Cardiac muscle cell (in vitro differentiated cells and primary cell): ENCODE measurements at regions not wholly inside any gene's neighbourhood (a gene's known extent, or its start where the extent isn't known, plus 50 kb on each side); places are given as distances from the start of the nearest gene placed in this dataset.

ENCODE experiments used
- DNase-seq, 2 donors: peaks; one replicate each; pipeline versions ENCODE4 v3.0.0 to v3.0.0-alpha.2; 2010 to 2017; ENCODE audit warnings: low read depth in 1 of 2, low spot score in 1 of 2
- H3K27ac ChIP-seq: fragments of 200-600 bp; sonication (generic); 2 replicates; pipeline ENCODE4 v1.5.1; 2016
- H3K27me3 ChIP-seq: fragments of 200-600 bp; sonication (generic); 2 replicates; pipeline ENCODE4 v1.6.0; 2016; ENCODE audit warnings: control low read depth
- H3K36me3 ChIP-seq: fragments of 200-600 bp; sonication (generic); 2 replicates; pipeline ENCODE4 v1.5.1; 2016; ENCODE audit warnings: control low read depth
- H3K4me1 ChIP-seq: fragments of 200-600 bp; sonication (generic); 2 replicates; pipeline ENCODE4 v1.8.1; 2017; ENCODE audit warnings: low read depth, mild to moderate bottlenecking, mixed run types
- H3K4me3 ChIP-seq: fragments of 200-600 bp; sonication (generic); 2 replicates; pipeline ENCODE4 v1.5.1; 2016; ENCODE audit warnings: mild to moderate bottlenecking
- H3K9me3 ChIP-seq: fragments of 200-600 bp; sonication (generic); 2 replicates; pipeline ENCODE4 v1.5.1; 2017; ENCODE audit warnings: low read depth, mild to moderate bottlenecking, control low read depth
- TF ChIP-seq, protein P1 (sequence below): IDR thresholded peaks from 2 replicates; pipeline ENCODE4 v1.5.1; 2012; ENCODE audit warnings: low read depth, mild to moderate bottlenecking, low read length

DNA sequence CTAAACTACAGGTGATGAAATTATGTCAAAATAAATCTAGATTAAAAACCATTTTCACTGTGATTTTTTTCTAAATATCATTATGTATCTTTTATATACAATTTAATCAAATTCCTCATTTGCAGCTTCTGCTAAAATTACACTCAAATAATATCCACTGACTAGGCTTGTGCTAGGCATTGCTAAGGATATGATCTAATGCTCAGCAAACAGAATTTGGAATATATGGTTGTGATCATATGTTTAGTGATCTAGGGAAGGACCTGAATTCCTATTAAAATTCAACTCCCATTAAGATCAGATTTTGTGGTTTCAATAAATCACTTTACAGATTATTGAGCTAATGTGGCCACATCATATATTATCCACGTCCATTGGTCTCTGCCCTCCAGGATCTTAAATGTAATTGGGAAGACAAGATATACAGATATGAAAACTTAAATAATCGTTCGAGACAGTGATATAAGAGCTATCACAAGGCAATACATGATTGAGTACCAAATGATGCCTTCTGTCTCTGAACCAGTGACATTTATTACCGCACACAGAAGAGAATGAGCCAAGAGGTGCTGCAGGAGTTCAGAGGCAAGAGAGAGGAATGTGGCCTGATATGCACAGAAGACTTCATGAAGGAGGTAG is 206.0 kb upstream of the RPS6KA3 start:
- no peaks in the 10 kb centered on the region for H3K4me1 ChIP-seq
- H3K9me3 ChIP-seq, result no peaks in the 10 kb centered on the region
- H3K27me3 ChIP-seq, result no peaks in the 10 kb centered on the region
- DNase-seq, result no peak
- TF ChIP-seq, protein P1, sequence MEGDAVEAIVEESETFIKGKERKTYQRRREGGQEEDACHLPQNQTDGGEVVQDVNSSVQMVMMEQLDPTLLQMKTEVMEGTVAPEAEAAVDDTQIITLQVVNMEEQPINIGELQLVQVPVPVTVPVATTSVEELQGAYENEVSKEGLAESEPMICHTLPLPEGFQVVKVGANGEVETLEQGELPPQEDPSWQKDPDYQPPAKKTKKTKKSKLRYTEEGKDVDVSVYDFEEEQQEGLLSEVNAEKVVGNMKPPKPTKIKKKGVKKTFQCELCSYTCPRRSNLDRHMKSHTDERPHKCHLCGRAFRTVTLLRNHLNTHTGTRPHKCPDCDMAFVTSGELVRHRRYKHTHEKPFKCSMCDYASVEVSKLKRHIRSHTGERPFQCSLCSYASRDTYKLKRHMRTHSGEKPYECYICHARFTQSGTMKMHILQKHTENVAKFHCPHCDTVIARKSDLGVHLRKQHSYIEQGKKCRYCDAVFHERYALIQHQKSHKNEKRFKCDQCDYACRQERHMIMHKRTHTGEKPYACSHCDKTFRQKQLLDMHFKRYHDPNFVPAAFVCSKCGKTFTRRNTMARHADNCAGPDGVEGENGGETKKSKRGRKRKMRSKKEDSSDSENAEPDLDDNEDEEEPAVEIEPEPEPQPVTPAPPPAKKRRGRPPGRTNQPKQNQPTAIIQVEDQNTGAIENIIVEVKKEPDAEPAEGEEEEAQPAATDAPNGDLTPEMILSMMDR, result no peak
- H3K4me3 ChIP-seq, result no peak overlapping the region
- H3K36me3 ChIP-seq, result no peaks in the 10 kb centered on the region
- H3K27ac ChIP-seq, result no peak overlapping the region

GRCh38 chrX:20472148-20472547 is 205.4 kb upstream of the RPS6KA3 start:
- no peaks in the 10 kb centered on the region for H3K36me3 ChIP-seq
- no peak overlapping the region for H3K27ac ChIP-seq
- DNase-seq, result no peak
- H3K4me1 ChIP-seq, result no peaks in the 10 kb centered on the region
- no peak overlapping the region for H3K4me3 ChIP-seq
- H3K9me3 ChIP-seq, result no peaks in the 10 kb centered on the region
- no peaks in the 10 kb centered on the region for H3K27me3 ChIP-seq
- TF ChIP-seq, protein P1, result no peak

DNA sequence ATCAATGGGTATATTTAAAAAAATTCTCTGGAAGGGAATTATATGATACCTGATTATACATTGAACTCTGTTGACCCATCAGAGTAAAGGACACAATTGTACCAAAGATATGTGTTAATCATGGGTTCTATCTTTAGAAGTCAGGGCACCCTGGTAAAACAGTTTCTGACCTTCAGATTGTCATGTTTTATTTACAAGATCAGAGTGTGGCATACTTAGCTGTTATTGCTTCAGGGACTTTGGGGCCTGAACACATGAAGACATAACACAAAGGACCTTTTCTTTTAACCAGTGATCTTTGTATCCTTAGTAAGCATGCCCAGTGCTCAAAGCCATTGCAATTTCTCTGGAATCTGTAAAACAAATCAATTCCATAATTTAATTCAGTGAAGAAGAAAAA is 204.8 kb upstream of the RPS6KA3 start:
- Histone ChIP-seq H3K27me3 (no peaks in the 10 kb centered on the region), H3K4me1 (no peaks in the 10 kb centered on the region), H3K36me3 (no peaks in the 10 kb centered on the region), H3K4me3 (no peak overlapping the region), H3K9me3 (no peaks in the 10 kb centered on the region), H3K27ac (no peak overlapping the region)
- TF ChIP-seq, protein P1, result no peak
- DNase-seq, result no peak

GRCh38 chrX:20463296-20464075 is 196.8 kb upstream of the RPS6KA3 start:
- Histone ChIP-seq H3K36me3 (no peaks in the 10 kb centered on the region), H3K27me3 (no peaks in the 10 kb centered on the region), H3K9me3 (no peaks in the 10 kb centered on the region), H3K4me3 (no peak overlapping the region), H3K4me1 (no peaks in the 10 kb centered on the region), H3K27ac (no peak overlapping the region)
- DNase-seq, result no peak
- TF ChIP-seq, protein P1, result no peak

DNA sequence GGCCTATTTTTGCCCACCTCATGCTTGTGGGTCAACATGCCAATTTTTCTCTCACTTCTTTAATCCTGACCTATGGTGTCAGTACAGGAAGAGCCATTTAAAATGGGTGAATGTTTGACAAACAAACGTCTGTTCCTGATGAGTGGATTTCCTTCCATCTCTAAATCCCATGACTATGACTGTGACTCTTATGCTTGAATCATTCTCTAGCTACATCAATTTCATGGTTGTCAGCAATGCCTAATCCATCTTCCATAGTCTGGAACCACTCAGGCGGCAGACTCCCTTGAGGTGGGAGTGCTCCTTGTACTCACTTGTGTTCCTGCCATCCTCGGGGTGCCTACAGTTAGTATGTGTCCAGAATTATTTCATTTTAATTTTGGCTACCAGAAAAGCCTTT is 194.9 kb upstream of the RPS6KA3 start:
- H3K36me3 ChIP-seq, result no peaks in the 10 kb centered on the region
- TF ChIP-seq, protein P1, result no peak
- H3K9me3 ChIP-seq, result no peaks in the 10 kb centered on the region
- no peaks in the 10 kb centered on the region for H3K4me1 ChIP-seq
- DNase-seq, result no peak
- no peaks in the 10 kb centered on the region for H3K27me3 ChIP-seq
- H3K4me3 ChIP-seq, result no peak overlapping the region
- no peak overlapping the region for H3K27ac ChIP-seq
